ENCODE measurements at regions not wholly inside any gene's neighbourhood (a gene's known extent, or its start where the extent isn't known, plus 50 kb on each side); places are given as distances from the start of the nearest gene placed in this dataset.
"Not testable (repeated sequence)": the region's sequence is repeated elsewhere in the genome, so short reads cannot be mapped to it uniquely, and the experiment has no call there.

GRCh38 chr6:27149150-27149549 lies 98.4 kb upstream of the PRSS16 start:
- no peak for DNase-seq (ENCODE audit: low read depth in 4 of 4, low spot score in 1 of 4)

GRCh38 chr6:27154696-27155095 lies 92.8 kb upstream of the PRSS16 start:
- no peak for DNase-seq (ENCODE audit: low read depth in 4 of 4, low spot score in 1 of 4)

GRCh38 chr6:27156874-27157458 lies 90.5 kb upstream of the PRSS16 start:
- no peak for DNase-seq (ENCODE audit: low read depth in 4 of 4, low spot score in 1 of 4)

GRCh38 chr6:27157459-27158315 lies 89.8 kb upstream of the PRSS16 start:
- peak in 3 of 4 experiments; percentile 73 to 78 (median 74) for DNase-seq (ENCODE audit: low read depth in 4 of 4, low spot score in 1 of 4)

GRCh38 chr6:27158316-27158643 lies 89.2 kb upstream of the PRSS16 start:
- DNase-seq (ENCODE audit: low read depth in 4 of 4, low spot score in 1 of 4) = no peak

GRCh38 chr6:27159725-27160124 lies 87.8 kb upstream of the PRSS16 start:
- DNase-seq (ENCODE audit: low read depth in 4 of 4, low spot score in 1 of 4) = no peak

GRCh38 chr6:27161115-27161514 lies 86.4 kb upstream of the PRSS16 start:
- no peak for DNase-seq (ENCODE audit: low read depth in 4 of 4, low spot score in 1 of 4)

GRCh38 chr6:27161603-27161945 lies 85.9 kb upstream of the PRSS16 start:
- DNase-seq (ENCODE audit: low read depth in 4 of 4, low spot score in 1 of 4) = no peak

- no peak for DNase-seq (ENCODE audit: low read depth in 4 of 4, low spot score in 1 of 4)
These were observed 85.4 kb upstream of the PRSS16 start for GRCh38 chr6:27161946-27162603.

GRCh38 chr6:27163834-27164233 lies 83.7 kb upstream of the PRSS16 start:
- no peak for DNase-seq (ENCODE audit: low read depth in 4 of 4, low spot score in 1 of 4)

- DNase-seq (ENCODE audit: low read depth in 4 of 4, low spot score in 1 of 4) = no peak
These were observed 79.4 kb upstream of the PRSS16 start for GRCh38 chr6:27168108-27168507.

GRCh38 chr6:27168586-27169443 lies 78.7 kb upstream of the PRSS16 start:
- DNase-seq (ENCODE audit: low read depth in 4 of 4, low spot score in 1 of 4) = no peak

- not testable (repeated sequence) for DNase-seq (ENCODE audit: low read depth in 4 of 4, low spot score in 1 of 4)
These were observed 74.8 kb upstream of the PRSS16 start for GRCh38 chr6:27172524-27173231.

GRCh38 chr6:27173232-27173601 lies 74.3 kb upstream of the PRSS16 start:
- not testable (repeated sequence) for DNase-seq (ENCODE audit: low read depth in 4 of 4, low spot score in 1 of 4)

GRCh38 chr6:27174958-27175357 lies 72.5 kb upstream of the PRSS16 start:
- no peak for DNase-seq (ENCODE audit: low read depth in 4 of 4, low spot score in 1 of 4)

GRCh38 chr6:27176096-27176495 lies 71.4 kb upstream of the PRSS16 start:
- DNase-seq (ENCODE audit: low read depth in 4 of 4, low spot score in 1 of 4) = no peak

GRCh38 chr6:27176523-27177484 lies 70.7 kb upstream of the PRSS16 start:
- peak; percentile 40 to 62 (median 42) for DNase-seq (ENCODE audit: low read depth in 4 of 4, low spot score in 1 of 4)

GRCh38 chr6:27177485-27178406 lies 69.8 kb upstream of the PRSS16 start:
- peak in 3 of 4 experiments; percentile 23 to 59 (median 55) for DNase-seq (ENCODE audit: low read depth in 4 of 4, low spot score in 1 of 4)

GRCh38 chr6:27178407-27178730 lies 69.1 kb upstream of the PRSS16 start:
- no peak for DNase-seq (ENCODE audit: low read depth in 4 of 4, low spot score in 1 of 4)
